GDM1 (cell line): ENCODE measurements at regions not wholly inside any gene's neighbourhood (a gene's known extent, or its start where the extent isn't known, plus 50 kb on each side); places are given as distances from the start of the nearest gene placed in this dataset.
A peak's percentile ranks its signal among the peaks of the same experiment; 100 is the strongest.

Source experiments
- DNase-seq: peaks from one replicate; lab custom pipeline; 2025; lab: John Stamatoyannopoulos, UW

DNA sequence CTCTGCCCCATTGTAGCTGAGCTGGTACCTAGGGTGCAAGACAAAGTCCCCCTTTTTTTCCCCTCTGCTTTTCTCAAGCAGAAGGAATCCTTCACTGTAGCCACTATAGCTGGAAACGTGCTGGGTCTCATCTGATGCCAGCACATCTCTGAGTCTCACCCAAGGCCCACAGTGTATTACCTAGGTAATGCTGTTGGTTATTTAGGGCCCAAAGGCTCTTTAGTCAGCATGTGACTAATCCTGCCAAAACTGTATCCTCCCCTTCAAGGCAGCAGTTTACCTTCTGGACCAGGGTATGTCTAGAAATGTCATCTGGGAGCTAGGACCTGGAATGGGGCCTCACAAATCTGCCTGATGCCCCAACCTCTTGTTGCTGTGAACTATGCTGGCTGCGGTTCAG is 423.4 kb downstream of the NUF2 start:
- DNase-seq, result no peak

DNA sequence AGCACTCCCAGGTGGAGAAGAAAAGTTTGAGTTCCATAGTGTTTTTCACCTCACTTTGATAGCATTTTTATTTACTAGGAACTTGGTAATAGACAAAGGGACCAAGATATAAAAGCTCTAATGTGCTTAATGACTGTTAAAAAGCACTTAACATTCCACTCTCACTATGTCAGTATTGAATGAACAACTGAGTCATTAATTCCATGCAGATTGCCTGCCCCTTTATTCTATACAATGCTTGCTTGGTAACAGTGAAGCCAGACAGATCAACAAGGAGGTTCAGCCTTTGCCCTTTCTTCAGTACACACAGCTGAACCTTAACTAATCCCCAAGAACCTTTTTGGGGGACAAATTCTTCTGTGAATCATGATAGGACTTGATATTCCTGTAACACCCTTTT is 425.5 kb downstream of the NUF2 start:
- DNase-seq, result no peak

DNA sequence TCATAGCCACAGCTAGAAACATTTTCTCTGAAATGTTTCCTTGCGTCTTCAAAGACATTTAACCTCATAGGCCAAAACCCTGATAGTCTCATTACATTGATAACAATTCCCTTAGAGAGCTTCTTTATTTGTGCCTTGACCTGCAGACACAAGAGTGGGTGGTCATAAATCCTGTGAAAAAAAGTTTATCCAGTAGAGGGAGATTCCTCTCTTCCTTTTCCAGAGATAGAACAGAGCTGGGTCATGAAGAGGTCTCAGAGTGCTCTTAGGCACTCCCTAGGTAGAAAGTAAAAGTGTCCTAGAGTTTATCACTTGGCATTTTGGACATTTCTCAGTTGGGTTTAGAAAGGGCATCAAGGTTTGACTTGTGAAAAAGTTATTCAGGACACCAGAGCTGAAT is 426.1 kb downstream of the NUF2 start:
- no peak for DNase-seq

DNA sequence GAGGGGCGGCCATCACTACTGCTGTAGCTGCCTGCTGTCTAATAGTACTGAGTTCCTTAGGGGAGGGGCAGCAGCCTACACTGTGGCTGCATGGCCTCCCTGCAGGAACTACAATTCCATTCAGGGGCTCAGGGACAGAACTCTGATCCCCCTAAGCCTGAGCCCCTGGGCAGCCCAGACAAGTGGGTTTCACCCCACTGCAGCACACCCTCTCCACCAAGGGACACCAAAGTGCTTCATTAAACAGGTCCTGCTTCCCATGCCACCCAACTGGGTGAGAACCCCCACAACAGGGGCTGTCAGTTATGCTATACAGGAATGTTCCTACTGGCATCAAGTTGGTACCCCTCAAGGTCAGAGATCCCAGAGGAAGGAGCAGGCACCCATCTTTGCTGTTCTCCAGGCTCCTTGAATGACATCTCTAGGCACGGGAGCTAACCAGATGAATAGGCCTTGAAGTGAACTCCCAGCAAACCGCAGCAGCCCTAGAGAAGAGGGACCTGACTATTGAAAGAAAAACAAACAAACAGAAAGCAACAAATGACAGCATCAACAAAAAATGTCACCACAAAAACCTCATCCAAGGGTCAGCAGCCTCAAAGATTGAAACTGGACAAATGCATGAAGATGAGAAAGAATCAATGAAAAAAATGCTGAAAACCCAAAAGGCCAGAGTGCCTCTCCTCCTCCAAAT is 437.4 kb downstream of the NUF2 start:
- DNase-seq, result no peak

DNA sequence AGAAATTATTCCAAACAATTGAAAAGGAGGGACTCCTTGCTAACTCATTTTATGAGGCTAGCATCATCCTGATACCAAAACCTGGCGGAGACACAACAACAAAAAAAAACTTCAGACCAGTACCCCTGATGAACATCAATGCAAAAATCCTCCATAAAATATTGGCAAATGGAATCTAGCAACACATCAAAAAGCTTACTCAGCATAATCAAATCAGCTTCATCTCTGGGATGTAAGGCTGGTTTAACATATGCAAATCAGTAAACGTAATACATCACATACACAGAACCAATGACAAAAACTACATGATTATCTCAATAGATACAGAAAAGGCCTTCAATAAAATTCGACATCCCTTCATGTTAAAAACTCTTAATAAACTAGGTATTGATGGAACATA is 440.1 kb downstream of the NUF2 start:
- DNase-seq, result no peak

DNA sequence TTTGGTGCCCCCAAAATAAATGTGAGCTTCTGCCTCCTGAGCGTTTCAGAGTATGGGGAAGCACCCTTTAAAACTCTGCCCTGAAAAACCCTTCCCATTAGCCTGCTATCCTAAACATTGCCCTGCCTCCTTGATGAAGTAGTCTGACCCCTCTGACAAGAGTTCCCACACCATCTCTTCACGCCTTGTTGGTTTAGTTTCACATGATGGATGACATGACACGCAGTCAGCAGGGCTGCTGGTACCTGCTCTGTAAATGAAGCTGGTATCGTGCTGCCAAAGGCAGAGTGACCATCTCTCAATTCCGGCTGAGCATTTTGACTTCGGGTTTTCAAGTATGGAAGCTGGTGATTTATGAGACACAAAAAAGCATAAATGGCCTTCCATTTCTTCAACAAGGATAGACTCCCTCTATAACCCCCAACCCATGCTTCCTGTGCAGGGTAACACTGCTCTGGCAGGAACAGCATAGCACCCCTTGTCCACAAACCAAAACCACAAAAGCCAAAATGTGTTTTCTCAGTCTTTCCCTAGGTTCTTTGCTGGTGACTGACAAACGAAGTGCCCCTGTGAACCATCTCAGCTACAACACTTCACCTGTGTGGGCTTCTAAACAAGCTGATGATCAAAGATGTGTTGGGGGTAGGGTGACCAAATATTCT is 444.6 kb downstream of the NUF2 start:
- DNase-seq, result peak; percentile 4

DNA sequence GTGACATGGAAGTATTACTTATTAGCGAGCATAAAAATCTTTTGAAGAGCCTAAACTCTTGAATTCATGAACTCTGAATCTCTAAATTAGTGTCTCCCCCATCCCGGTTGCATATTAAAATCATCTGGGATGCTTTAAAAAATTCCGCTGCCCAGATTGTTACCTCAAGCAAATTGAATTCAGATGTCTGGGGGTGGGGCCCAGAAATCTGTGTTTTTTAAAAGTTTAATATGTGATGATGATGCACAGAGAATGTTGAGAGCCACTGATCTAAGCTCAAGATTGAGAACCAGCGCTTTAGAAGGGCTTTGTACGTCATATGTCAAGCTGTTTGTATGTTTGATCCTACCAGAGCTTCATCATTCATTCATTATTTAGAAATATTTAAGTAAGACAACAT is 446.8 kb downstream of the NUF2 start:
- no peak for DNase-seq

DNA sequence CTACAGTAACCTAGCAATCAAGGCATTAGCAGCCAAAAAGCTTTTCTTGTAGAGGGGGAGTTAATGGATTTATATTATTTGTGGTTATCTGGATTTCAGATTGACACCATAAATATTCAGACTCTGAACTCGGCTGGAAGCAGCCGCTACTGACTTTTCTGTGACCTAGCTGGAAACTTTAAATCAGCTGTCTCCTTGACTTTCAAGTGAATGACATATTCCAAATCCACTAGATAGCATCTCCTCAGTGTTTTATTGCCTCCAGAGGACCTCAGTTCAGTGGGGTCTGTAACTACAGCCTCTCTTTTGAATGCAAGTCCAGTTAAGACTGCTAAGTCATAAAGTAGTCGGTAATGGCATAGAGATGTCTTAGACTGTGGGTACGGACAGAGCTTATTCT is 448.5 kb downstream of the NUF2 start:
- no peak for DNase-seq

DNA sequence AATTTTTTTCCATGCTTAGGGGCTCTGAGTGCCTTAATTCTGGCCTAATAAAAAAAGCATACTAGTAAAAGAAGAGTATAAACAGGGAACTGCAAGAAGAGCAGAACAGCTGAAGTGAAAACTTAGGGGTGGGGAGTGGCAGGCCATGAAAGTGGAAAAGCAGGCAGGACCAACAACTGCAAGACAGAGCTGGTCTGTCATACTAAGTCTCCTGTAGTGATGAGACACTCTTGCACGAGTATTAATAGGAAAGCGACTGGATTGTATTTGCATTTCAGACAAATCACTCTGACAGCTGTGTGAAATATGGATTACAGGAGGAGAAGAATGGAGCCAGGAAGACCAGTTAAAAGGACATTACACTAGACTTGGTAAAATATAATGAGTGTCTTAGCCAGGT is 449.9 kb downstream of the NUF2 start:
- DNase-seq, result no peak

DNA sequence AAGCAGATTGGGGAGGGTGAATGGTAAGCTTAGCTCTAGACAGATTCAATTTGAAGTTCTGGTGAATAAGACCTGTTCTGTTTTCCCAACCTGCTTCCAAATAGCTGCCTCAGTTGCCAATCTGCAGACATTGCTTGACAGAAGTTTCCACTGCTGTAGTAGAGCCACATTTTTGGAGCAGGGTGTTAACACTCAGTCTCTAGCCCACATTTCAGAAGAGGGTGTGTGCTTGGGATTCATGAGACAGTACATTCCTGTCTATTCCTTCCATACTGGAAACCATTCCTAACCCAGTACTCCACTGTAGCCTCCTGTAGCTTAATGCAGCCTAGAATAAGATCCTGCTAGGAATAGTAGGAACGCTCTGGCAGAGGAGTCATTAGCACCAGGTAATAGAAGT is 450.5 kb downstream of the NUF2 start:
- no peak for DNase-seq

DNA sequence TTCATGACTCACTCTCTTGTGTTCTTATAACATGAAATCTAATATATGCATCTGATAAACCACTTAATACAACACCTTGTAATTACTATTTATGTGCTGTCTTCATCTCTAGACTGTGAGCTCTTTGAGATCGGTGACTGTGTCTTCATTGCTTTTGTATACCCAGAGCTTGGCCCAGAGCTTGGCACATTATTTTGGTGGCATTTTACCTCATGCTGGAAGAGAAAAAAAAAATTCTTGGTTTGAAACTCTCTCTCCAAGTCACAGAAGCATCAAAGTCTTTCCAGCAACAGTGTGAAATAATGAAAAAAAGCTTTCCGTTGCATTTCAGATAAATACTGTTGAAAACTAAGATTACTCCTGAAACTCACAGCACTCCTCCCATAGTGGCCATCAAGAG is 451.6 kb downstream of the NUF2 start:
- no peak for DNase-seq

DNA sequence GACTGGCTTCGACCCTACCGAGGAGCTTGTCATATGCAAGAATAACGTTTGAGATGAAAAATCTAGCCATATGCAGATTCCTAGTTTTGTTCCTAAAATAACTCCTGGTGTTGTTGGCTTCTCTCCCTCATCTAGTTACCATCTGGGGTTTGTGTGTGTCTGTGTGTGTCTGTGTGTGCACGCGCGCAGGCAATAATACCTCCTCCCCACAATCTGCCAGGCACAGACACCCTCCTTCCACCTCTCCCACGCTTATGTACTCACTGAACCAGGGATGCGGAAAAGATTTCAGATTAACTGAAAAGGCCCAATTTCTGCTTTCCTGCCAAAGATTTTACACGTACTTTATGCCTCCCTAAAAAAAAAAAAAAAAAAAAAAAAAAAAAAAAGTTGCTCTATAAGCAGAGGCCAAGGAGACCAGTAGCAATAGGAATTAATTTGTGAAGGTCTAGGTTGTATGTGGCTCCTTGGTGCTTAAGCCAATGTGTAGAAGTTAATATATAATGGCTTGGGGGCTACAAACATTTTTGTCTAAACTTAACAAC is 452.7 kb downstream of the NUF2 start:
- no peak for DNase-seq

DNA sequence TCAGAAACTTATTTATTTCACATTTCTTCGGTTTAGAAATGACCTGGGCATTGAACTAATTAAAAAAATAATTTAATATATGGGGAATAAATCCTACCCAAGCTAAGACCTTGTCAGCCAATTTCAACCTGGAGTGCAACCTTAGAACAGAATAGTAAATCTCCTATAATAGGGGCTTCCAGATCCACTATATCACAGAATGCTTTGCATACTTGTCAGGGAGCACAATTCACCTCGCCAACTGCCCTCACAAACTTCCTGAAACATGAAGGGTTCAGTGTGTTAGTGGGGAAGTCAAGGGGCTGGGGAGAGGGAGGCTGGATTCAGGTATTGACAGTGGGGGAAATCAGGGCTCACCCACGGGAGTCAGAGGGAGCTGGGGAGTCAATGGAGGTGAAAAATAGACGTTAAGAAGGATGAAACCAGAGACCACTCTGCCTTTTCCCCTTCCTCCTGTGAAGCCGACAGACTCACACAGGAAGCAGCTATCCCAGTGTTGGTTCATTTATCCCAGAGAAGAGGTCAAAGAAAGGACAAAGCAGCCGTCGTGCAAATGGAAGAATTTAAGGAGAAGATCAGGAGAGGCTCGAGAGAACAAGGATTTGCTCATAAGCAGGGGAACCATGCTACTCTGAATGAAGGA is 453.3 kb downstream of the NUF2 start:
- DNase-seq, result no peak

DNA sequence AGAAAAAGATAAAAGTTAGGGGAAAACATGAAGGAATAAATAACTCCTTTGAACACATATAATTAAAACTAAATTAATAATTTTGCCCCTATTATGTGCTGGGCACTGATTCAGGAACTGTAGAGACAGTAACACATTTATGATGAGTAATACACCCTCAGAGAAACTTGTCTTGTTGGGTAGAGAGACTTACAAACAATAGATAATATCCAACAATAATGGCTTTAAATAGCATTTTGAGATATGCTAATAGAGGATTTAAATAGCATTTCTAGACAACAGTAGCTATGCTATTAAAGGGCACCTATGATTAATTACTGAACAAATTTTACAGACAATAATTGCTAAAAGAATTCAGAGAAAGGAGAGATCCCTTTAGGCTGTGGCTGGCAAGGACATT is 455.5 kb downstream of the NUF2 start:
- DNase-seq, result no peak

DNA sequence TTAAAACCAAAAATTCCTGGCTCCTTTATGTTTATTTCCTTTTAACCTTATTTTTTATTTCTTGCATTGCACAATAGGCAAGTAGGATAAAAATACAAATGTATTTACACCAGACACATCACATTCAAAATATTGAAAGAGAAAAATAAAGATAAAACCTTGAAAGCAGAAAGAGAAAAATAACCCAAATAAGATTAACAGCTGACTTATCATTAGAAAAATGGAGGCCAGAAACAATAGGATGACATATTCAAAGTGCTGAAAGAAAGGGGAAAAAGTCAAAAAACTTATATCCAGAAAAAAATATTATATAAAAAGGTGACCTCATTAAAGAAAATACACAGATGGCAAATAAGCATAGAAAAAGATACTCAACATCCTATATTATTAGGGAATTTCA is 459.4 kb downstream of the NUF2 start:
- no peak for DNase-seq

DNA sequence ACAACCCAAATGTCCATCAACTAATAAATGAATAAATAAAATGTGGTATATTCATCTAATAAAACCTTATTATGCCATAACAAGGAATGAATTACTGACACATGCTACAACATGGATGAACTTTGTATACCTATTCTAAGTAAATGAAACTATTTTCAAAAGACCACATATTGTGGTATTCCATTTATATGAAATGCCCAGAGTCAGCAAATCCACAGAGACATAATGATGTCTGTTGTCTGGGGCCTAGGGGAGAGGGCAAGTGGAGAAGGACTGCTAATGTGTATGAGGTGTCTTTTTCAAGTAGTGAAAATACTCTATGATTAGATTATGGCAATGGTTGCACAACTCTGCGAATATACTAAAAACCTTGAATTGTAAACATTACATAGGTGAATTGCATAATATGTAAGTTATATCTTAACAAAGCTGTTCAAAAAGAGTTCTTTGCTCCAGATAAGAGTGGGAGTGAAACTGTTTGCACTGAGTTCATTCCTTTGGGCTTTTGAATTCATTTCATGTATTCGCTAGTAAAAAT is 464.2 kb downstream of the NUF2 start:
- DNase-seq, result no peak

DNA sequence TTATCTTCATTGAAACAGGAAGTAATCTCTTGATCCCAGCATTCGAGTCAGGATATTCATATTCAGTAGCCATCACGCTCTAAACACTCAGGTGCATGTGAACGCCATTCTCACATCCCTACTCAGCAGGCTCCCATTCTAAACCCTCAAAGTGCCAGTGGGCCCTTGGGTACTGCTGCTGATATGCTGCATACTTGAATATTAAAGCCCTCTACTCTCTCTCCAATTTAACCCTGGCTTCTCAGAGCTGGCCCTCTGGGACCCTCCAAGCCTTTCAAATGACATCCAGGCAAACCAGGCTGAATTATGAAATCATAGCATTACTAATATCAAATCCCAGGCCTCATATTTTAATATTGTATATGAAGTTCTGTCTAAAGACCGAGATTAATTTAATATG is 468.2 kb downstream of the NUF2 start:
- DNase-seq, result no peak

DNA sequence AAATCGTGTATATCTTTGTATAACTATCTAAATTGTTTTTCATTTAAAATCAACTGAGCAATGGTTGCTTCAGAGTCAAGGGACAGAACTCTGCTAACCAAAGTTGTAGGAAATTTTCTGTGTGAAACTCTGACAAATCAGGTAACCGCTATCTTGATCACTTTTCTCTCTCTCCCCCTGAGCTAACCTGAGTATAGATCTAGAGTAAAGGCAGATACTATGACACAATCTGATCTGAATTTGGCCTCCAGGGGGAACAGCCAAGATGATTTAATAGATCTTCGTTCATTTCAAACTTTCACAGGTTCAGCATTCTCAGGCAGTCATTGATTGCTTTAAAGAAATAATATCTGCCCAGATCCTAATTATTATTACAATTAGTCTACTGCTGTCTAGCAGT is 472.8 kb downstream of the NUF2 start:
- DNase-seq, result no peak

DNA sequence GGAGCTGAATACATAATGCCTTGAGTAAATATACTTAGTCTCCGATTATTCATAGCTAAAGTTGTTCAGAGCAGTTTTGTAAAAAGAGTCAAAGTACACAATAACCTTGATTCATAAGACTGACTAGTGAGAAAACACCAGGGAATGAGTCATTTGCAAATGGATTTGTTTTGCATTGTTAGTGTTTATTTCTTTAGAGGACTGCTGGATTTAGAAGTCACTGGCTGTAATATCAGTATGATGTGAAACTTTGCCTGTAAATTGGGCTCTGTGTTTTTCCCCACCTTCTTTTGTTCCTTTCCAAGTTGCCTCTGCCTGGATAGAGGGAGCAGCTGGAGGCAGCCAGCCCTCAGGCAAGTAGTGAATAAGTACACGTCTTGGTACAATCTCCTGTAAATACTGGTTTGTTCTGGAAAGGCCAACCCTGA is 474.7 kb downstream of the NUF2 start:
- no peak for DNase-seq

DNA sequence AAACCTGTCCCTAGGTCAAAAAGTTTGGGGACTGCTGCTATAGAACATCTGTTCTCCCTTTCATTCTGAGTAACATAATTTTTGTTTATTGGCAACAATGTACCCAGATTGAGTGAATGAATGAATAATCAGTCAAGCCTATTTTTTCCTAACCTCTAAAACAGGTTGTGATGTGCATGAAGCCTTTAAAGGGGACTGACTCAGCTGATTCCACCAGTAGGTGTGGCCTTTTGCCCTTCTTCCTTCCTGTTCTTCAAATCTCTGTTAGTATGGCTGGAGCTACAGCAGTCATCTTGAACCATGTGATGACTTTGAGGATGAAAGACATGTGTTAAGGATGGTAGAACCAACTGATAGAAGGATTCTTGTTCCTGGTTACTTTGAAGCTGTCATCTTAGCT is 476.1 kb downstream of the NUF2 start:
- DNase-seq, result no peak

DNA sequence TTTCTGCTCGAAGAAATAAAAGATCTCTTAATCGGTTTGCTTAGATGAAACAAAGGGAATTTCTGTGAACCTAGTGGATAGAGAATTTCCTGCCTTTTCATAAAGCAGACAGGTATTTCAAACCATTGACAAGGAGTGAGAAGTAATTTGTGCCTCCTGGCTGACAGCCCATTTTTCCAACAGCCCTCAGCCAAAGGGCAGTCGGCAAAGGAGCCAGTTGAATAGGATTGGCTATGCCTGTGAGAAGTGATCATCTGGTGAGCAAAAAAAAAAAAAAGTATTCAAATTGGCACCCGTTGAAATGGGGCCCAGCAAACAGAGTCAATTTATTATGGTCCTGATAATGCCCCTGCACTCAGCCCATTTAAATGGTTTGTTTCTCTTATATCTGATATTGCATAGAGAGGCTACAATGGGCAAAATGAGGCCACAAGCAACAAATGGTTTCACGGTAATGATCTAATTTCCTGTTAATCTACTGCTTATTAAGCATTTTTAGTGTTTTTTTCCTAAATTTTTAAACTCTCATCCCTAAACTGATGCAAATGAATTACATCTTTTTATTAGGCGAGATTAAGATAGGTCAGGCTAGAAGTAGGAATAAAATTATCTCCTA is 477.5 kb downstream of the NUF2 start:
- no peak for DNase-seq

DNA sequence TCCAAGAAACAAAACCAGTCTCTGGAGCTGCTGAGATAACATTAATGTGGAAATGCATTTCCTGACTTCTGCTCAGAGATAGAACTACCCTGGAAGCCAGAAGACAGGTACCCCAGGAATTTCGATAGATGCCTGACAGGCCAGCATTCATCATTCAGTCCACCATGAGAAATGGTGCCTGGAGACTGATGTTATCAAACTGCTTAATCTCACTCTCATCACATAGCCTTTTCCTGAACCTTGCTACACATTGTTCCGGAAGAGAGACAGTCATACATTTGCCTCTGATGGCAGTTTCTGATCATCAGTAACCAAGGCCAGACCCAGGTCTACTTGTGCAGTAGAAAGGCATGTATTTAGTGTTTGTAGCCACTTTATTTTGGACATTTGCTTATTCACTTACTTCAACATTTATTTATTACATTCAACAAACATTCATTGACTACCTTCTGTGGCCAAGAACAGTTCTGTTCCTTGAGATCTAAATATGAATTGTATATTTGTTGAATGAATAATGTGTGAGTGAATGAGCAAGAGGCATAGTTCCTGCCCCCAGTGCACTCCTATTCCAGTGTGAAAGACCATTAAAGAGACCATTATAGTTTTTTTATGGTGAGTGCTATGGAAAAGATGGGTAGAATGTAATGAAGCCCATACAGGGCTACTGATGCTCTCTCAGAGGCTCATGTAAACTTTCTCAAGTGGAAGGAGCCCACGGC is 485.7 kb downstream of the NUF2 start:
- no peak for DNase-seq
